ENCODE measurements at regions not wholly inside any gene's neighbourhood (a gene's known extent, or its start where the extent isn't known, plus 50 kb on each side); places are given as distances from the start of the nearest gene placed in this dataset.
"Not testable (repeated sequence)": the region's sequence is repeated elsewhere in the genome, so short reads cannot be mapped to it uniquely, and the experiment has no call there.

DNA sequence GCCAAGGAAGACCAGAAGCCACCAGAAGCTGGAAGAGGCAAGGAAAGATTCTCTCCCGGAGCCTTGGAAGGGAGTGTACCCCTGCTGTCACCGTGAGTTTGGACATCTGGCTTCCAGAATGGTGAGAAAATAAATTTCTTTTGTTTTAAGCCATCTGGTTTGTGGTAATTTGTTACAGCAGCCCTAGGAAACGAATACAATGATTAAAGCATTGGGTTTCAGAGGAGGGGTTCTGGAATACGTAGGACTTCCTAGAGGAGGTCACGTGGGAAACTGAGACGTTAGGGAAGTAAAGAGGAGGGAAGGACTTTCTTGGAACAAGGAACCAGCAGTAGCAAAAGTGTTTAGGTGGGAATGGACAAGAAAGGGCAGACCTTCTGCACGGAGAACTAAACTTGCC, 377.7 kb downstream of the IL20RB start:
- no peak for ATAC-seq (ENCODE audit: poor library complexity)
- Mint-ChIP-seq H3K27me3 (no peaks in the 10 kb centered on the region), H3K27ac (no peak overlapping the region), H3K9me3 (peaks cover 12% of the 10 kb centered on the region), H3K36me3 (ENCODE audit: low read depth) (no peaks in the 10 kb centered on the region), H3K4me1 (ENCODE audit: low read depth) (no peaks in the 10 kb centered on the region), H3K4me3 (no peak overlapping the region)
- intact Hi-C loops (cut with DNase I, micrococcal nuclease), result no loop called here
- DNase-seq, result no peak
- CTCF ChIA-PET, result no interaction called here
- Histone ChIP-seq H3K27ac (ENCODE audit: low read depth in 1 of 2, low read length in 2 of 2) (no peak overlapping the region), H3K4me3 (ENCODE audit: low read length) (no peak overlapping the region), H3K27me3 (ENCODE audit: control insufficient read depth in 1 of 2, insufficient read depth in 2 of 2, low read length in 2 of 2) (no peaks in the 10 kb centered on the region), H3K9me3 (ENCODE audit: control insufficient read depth in 1 of 2, insufficient read depth in 1 of 2, low read length in 2 of 2) (peaks cover 0 to 8% of the 10 kb centered on the region in 2 experiments), H3K36me3 (ENCODE audit: insufficient read depth, low read length) (no peaks in the 10 kb centered on the region), H3K4me1 (ENCODE audit: insufficient read depth, low read length) (no peaks in the 10 kb centered on the region)
- TF ChIP-seq, protein P1, sequence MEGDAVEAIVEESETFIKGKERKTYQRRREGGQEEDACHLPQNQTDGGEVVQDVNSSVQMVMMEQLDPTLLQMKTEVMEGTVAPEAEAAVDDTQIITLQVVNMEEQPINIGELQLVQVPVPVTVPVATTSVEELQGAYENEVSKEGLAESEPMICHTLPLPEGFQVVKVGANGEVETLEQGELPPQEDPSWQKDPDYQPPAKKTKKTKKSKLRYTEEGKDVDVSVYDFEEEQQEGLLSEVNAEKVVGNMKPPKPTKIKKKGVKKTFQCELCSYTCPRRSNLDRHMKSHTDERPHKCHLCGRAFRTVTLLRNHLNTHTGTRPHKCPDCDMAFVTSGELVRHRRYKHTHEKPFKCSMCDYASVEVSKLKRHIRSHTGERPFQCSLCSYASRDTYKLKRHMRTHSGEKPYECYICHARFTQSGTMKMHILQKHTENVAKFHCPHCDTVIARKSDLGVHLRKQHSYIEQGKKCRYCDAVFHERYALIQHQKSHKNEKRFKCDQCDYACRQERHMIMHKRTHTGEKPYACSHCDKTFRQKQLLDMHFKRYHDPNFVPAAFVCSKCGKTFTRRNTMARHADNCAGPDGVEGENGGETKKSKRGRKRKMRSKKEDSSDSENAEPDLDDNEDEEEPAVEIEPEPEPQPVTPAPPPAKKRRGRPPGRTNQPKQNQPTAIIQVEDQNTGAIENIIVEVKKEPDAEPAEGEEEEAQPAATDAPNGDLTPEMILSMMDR (IDR thresholded peaks at IDR 0.05), result no peak
- POLR2A ChIA-PET, result no interaction called here

DNA sequence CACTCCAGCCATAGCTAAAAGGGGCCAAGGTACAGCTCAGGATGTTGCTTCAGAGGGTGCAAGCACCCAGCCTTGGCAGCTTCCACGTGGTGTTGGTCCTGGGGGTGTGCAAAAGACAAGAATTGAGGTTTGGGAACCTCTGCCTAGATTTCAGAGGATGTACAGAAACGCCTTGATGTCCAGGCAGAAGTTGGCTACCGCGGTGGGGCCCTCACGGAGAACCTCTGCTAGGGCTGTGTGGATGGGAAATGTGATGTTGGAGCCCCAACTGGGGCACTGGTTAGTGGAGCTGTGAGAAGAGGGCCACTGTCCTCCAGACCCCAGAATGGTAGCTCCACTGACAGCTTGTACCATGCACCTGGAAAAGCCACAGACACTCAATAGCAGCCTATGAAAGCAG, 380.6 kb downstream of the IL20RB start:
- intact Hi-C loops (cut with DNase I, micrococcal nuclease); H3K4me3 ChIP-seq (ENCODE audit: low read length); H3K4me3 Mint-ChIP-seq; H3K27me3 ChIP-seq (ENCODE audit: control insufficient read depth in 1 of 2, insufficient read depth in 2 of 2, low read length in 2 of 2); H3K36me3 Mint-ChIP-seq (ENCODE audit: low read depth); DNase-seq; H3K4me1 Mint-ChIP-seq (ENCODE audit: low read depth); H3K27me3 Mint-ChIP-seq; CTCF ChIA-PET; H3K27ac ChIP-seq (ENCODE audit: low read depth in 1 of 2, low read length in 2 of 2); H3K4me1 ChIP-seq (ENCODE audit: insufficient read depth, low read length); POLR2A ChIA-PET; H3K36me3 ChIP-seq (ENCODE audit: insufficient read depth, low read length); H3K9me3 ChIP-seq (ENCODE audit: control insufficient read depth in 1 of 2, insufficient read depth in 1 of 2, low read length in 2 of 2); ATAC-seq (ENCODE audit: poor library complexity); H3K27ac Mint-ChIP-seq: not testable (repeated sequence)
- H3K9me3 Mint-ChIP-seq, result peaks cover 13% of the 10 kb centered on the region

DNA sequence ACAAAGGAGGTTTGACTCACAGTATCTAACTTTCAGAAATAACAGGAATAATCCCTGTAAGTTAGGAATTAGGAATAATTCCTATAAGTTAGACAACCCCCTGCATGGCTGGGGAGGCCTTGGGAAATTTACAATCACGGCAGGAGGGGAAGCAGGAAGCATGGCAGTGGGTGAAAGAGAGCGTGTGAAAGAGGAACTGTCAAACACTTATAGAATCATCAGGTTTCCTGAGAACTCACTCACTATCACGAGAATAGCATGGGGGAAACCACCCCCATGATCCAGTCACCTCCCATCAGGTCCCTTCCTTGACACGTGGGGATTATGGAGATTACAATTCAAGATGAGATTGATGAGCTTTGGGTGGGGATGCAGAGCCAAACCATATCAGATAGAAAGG, 385.5 kb downstream of the IL20RB start:
- ATAC-seq (ENCODE audit: poor library complexity) (no peak), DNase-seq (no peak)
- Mint-ChIP-seq H3K4me1 (ENCODE audit: low read depth) (no peaks in the 10 kb centered on the region), H3K27me3 (no peaks in the 10 kb centered on the region), H3K4me3 (no peak overlapping the region), H3K9me3 (peaks cover 9% of the 10 kb centered on the region), H3K36me3 (ENCODE audit: low read depth) (no peaks in the 10 kb centered on the region), H3K27ac (no peak overlapping the region)
- Histone ChIP-seq H3K27me3 (ENCODE audit: control insufficient read depth in 1 of 2, insufficient read depth in 2 of 2, low read length in 2 of 2) (no peaks in the 10 kb centered on the region), H3K27ac (ENCODE audit: low read depth in 1 of 2, low read length in 2 of 2) (no peak overlapping the region), H3K36me3 (ENCODE audit: insufficient read depth, low read length) (no peaks in the 10 kb centered on the region), H3K4me1 (ENCODE audit: insufficient read depth, low read length) (no peaks in the 10 kb centered on the region), H3K4me3 (ENCODE audit: low read length) (no peak overlapping the region), H3K9me3 (ENCODE audit: control insufficient read depth in 1 of 2, insufficient read depth in 1 of 2, low read length in 2 of 2) (peaks cover 0 to 6% of the 10 kb centered on the region in 2 experiments)
- intact Hi-C loops (cut with DNase I, micrococcal nuclease), result no loop called here
- TF ChIP-seq, protein P1 (IDR thresholded peaks at IDR 0.05), result no peak
- ChIA-PET POLR2A (no interaction called here), CTCF (no interaction called here)

DNA sequence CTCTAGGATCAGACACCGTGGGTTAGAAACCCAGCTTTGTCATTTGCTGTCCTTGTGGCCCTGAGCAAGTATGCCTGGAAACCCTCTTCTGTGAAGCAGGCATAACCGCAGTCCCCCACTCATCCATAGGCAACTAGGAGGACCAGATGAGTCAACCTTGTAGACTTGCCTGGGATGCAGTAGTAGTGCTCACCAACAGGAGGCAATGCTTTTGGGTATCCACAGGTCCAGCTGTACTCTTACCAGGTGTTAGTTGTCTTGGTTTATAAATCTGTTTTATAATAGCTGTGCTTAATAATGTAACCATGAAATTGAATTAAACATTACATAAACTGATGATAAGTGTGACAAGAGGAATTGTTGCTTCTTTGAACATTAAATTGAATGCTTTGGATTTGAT, 389.3 kb downstream of the IL20RB start:
- Mint-ChIP-seq H3K27ac (no peak overlapping the region), H3K27me3 (no peaks in the 10 kb centered on the region), H3K9me3 (no peaks in the 10 kb centered on the region), H3K4me1 (ENCODE audit: low read depth) (no peaks in the 10 kb centered on the region), H3K36me3 (ENCODE audit: low read depth) (no peaks in the 10 kb centered on the region), H3K4me3 (no peak overlapping the region)
- no peaks in the 10 kb centered on the region for H3K9me3 ChIP-seq (ENCODE audit: control insufficient read depth in 1 of 2, insufficient read depth in 1 of 2, low read length in 2 of 2)
- DNase-seq (no peak), ATAC-seq (ENCODE audit: poor library complexity) (no peak)
- no peak overlapping the region for H3K4me3 ChIP-seq (ENCODE audit: low read length)
- CTCF ChIA-PET, result no interaction called here
- H3K27ac ChIP-seq (ENCODE audit: low read depth in 1 of 2, low read length in 2 of 2), result no peak overlapping the region
- TF ChIP-seq, protein P1 (IDR thresholded peaks at IDR 0.05), result no peak
- intact Hi-C loops (cut with DNase I, micrococcal nuclease), result no loop called here
- no peaks in the 10 kb centered on the region for H3K36me3 ChIP-seq (ENCODE audit: insufficient read depth, low read length)
- H3K4me1 ChIP-seq (ENCODE audit: insufficient read depth, low read length), result no peaks in the 10 kb centered on the region
- H3K27me3 ChIP-seq (ENCODE audit: control insufficient read depth in 1 of 2, insufficient read depth in 2 of 2, low read length in 2 of 2), result no peaks in the 10 kb centered on the region
- POLR2A ChIA-PET, result no interaction called here

Measured in CD4-positive, alpha-beta T cell (primary cell).